Fibroblast of lung (primary cell): ENCODE measurements at regions not wholly inside any gene's neighbourhood (a gene's known extent, or its start where the extent isn't known, plus 50 kb on each side); places are given as distances from the start of the nearest gene placed in this dataset.

Source experiments
- EZH2 ChIP-seq: IDR thresholded peaks from 2 replicates; pipeline ENCODE4 v1.5.1; 2012; ENCODE audit warnings: low read length, control low read depth, mild to moderate bottlenecking; ENCODE audit errors: missing control alignments
- TF ChIP-seq, protein P1 (sequence below), 2 donors: IDR thresholded peaks in 1 of 2; conservative IDR thresholded peaks in 1 of 2; 1 replicate in 1 of 2; 2 replicates in 1 of 2; pipeline ENCODE4 v1.5.1; 2011 to 2012; ENCODE audit warnings: low read length in 2 of 2, control low read depth in 1 of 2, inconsistent platforms in 1 of 2, low read depth in 1 of 2, mild to moderate bottlenecking in 1 of 2

DNA sequence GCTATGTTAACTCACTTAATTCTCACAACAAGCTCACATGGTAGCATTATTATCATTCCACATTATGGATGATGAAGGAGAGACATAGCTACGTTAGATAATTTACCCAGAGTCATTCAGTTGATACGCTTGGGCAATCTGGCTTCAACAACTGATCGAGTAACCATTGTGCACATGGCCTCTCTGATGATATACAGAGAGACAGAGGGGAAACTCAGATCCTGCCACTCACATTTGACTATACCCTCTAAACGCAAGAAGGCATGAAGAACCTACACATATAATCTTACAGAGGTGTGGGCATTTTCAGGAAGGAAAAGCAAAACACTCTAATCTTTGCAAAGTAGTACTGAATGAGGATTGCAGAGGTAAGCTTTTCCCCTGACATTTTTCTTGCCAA lies 360.1 kb downstream of the BARHL2 start:
- TF ChIP-seq, protein P1, sequence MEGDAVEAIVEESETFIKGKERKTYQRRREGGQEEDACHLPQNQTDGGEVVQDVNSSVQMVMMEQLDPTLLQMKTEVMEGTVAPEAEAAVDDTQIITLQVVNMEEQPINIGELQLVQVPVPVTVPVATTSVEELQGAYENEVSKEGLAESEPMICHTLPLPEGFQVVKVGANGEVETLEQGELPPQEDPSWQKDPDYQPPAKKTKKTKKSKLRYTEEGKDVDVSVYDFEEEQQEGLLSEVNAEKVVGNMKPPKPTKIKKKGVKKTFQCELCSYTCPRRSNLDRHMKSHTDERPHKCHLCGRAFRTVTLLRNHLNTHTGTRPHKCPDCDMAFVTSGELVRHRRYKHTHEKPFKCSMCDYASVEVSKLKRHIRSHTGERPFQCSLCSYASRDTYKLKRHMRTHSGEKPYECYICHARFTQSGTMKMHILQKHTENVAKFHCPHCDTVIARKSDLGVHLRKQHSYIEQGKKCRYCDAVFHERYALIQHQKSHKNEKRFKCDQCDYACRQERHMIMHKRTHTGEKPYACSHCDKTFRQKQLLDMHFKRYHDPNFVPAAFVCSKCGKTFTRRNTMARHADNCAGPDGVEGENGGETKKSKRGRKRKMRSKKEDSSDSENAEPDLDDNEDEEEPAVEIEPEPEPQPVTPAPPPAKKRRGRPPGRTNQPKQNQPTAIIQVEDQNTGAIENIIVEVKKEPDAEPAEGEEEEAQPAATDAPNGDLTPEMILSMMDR (conservative IDR thresholded peaks at IDR 0.05 in 1 of 2, IDR thresholded peaks at IDR 0.05 in 1 of 2; ENCODE audit: low read depth in 1 of 2, low read length in 2 of 2) = no peak
- TF ChIP-seq EZH2 = no peak
